Neural cell (in vitro differentiated cells): ENCODE measurements at regions not wholly inside any gene's neighbourhood (a gene's known extent, or its start where the extent isn't known, plus 50 kb on each side); places are given as distances from the start of the nearest gene placed in this dataset.

Experiments used
- RAD21 ChIP-seq: fragments of 450-650 bp; conservative IDR thresholded peaks from 2 replicates; pipeline ENCODE4 v1.6.1; 2014; ENCODE audit warnings: antibody characterized with exemption, mild to moderate bottlenecking, moderate library complexity
- TF ChIP-seq, protein P1 (sequence below): fragments of 450-650 bp; IDR thresholded peaks from 2 replicates; pipeline ENCODE4 v1.5.1; 2014; ENCODE audit warnings: antibody characterized with exemption, mild to moderate bottlenecking, moderate library complexity; ENCODE audit not compliant: poor library complexity, severe bottlenecking

DNA sequence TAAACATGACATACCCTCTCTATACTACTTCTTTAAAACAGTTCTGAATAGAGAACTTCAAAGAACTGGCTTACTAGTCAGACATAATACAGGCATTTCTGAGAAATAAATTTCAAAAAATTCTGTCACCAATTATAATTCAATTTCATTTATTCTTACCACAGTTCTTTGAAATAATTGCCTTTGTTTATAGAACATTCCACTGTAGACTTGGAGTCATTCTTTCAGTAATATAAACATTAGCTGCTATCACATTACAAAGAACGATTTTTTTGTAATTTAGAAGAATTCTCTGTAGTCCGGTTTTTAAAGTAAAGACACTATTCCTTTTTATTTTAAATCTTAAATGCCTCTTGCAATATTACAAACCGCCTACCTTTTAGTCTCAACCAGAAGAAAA is 146.4 kb upstream of the COL11A1 start:
- TF ChIP-seq, protein P1, sequence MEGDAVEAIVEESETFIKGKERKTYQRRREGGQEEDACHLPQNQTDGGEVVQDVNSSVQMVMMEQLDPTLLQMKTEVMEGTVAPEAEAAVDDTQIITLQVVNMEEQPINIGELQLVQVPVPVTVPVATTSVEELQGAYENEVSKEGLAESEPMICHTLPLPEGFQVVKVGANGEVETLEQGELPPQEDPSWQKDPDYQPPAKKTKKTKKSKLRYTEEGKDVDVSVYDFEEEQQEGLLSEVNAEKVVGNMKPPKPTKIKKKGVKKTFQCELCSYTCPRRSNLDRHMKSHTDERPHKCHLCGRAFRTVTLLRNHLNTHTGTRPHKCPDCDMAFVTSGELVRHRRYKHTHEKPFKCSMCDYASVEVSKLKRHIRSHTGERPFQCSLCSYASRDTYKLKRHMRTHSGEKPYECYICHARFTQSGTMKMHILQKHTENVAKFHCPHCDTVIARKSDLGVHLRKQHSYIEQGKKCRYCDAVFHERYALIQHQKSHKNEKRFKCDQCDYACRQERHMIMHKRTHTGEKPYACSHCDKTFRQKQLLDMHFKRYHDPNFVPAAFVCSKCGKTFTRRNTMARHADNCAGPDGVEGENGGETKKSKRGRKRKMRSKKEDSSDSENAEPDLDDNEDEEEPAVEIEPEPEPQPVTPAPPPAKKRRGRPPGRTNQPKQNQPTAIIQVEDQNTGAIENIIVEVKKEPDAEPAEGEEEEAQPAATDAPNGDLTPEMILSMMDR = no peak
- no peak for TF ChIP-seq RAD21
